ENCODE measurements at regions not wholly inside any gene's neighbourhood (a gene's known extent, or its start where the extent isn't known, plus 50 kb on each side); places are given as distances from the start of the nearest gene placed in this dataset.

- no peak for DNase-seq
- intact Hi-C loops (cut with DNase I), result no loop called here
These were observed 1084.9 kb downstream of the RPA4 start for GRCh38 chrX:97968376-97969163.

- intact Hi-C loops (cut with DNase I), result no loop called here
- no peak for DNase-seq
These were observed 1100.9 kb downstream of the RPA4 start for GRCh38 chrX:97984641-97985040.

- intact Hi-C loops (cut with DNase I), result no loop called here
These were observed 1101.4 kb downstream of the RPA4 start for GRCh38 chrX:97985096-97985495.

GRCh38 chrX:97987979-97988378, 1104.3 kb downstream of the RPA4 start:
- intact Hi-C loops (cut with DNase I), result no loop called here
- no peak for DNase-seq

More at GRCh38 chrX:97985096-97985495, 1101.4 kb downstream of the RPA4 start:
- no peak for DNase-seq

- DNase-seq, result no peak
- intact Hi-C loops (cut with DNase I), result no loop called here
These were observed 1112.1 kb downstream of the RPA4 start for GRCh38 chrX:97995834-97996233.

GRCh38 chrX:98028691-98029090, 1145.0 kb downstream of the RPA4 start:
- DNase-seq, result no peak
- intact Hi-C loops (cut with DNase I), result no loop called here

- intact Hi-C loops (cut with DNase I), result no loop called here
- DNase-seq, result no peak
These were observed 1146.2 kb downstream of the RPA4 start for GRCh38 chrX:98029861-98030260.

GRCh38 chrX:98057176-98057575, 1173.5 kb downstream of the RPA4 start:
- intact Hi-C loops (cut with DNase I), result no loop called here
- DNase-seq, result no peak

GRCh38 chrX:98065151-98065550, 1181.4 kb downstream of the RPA4 start:
- intact Hi-C loops (cut with DNase I), result no loop called here
- DNase-seq, result no peak

GRCh38 chrX:98067611-98068010, 1183.9 kb downstream of the RPA4 start:
- intact Hi-C loops (cut with DNase I), result no loop called here
- no peak for DNase-seq

GRCh38 chrX:98068024-98068580, 1184.4 kb downstream of the RPA4 start:
- DNase-seq, result no peak
- intact Hi-C loops (cut with DNase I), result no loop called here

GRCh38 chrX:98071331-98071730, 1187.6 kb downstream of the RPA4 start:
- intact Hi-C loops (cut with DNase I), result no loop called here
- no peak for DNase-seq

- intact Hi-C loops (cut with DNase I), result no loop called here
These were observed 1193.7 kb downstream of the RPA4 start for GRCh38 chrX:98077440-98077839.

GRCh38 chrX:98111684-98112083, 1228.0 kb downstream of the RPA4 start:
- intact Hi-C loops (cut with DNase I), result no loop called here
- DNase-seq, result no peak

More at GRCh38 chrX:98077440-98077839, 1193.7 kb downstream of the RPA4 start:
- no peak for DNase-seq

GRCh38 chrX:98114021-98114420, 1230.3 kb downstream of the RPA4 start:
- DNase-seq, result no peak
- intact Hi-C loops (cut with DNase I), result no loop called here

- intact Hi-C loops (cut with DNase I), result no loop called here
- no peak for DNase-seq
These were observed 1257.8 kb downstream of the RPA4 start for GRCh38 chrX:98141466-98141865.

- intact Hi-C loops (cut with DNase I), result no loop called here
These were observed 1307.3 kb downstream of the RPA4 start for GRCh38 chrX:98191003-98191402.

GRCh38 chrX:98194036-98194435, 1310.3 kb downstream of the RPA4 start:
- intact Hi-C loops (cut with DNase I), result no loop called here
- DNase-seq, result no peak

More at GRCh38 chrX:98191003-98191402, 1307.3 kb downstream of the RPA4 start:
- DNase-seq, result no peak

GRCh38 chrX:98203800-98204199, 1320.1 kb downstream of the RPA4 start:
- DNase-seq, result no peak
- intact Hi-C loops (cut with DNase I), result no loop called here

GRCh38 chrX:98207947-98208346, 1324.2 kb downstream of the RPA4 start:
- no peak for DNase-seq
- intact Hi-C loops (cut with DNase I), result no loop called here

GRCh38 chrX:98231003-98231402, 1347.3 kb downstream of the RPA4 start:
- intact Hi-C loops (cut with DNase I), result no loop called here
- no peak for DNase-seq
